GM18511 (cell line): ENCODE measurements at regions not wholly inside any gene's neighbourhood (a gene's known extent, or its start where the extent isn't known, plus 50 kb on each side); places are given as distances from the start of the nearest gene placed in this dataset.
A peak's percentile ranks its signal among the peaks of the same experiment; 100 is the strongest.

Experiments
- ATAC-seq: cut with Tn5 transposase; IDR thresholded peaks from one replicate; pipeline ENCODE4 v1.9.1; 2021; ENCODE audit warnings: mild to moderate bottlenecking, moderate library complexity; ENCODE audit not compliant: unreplicated experiment

DNA sequence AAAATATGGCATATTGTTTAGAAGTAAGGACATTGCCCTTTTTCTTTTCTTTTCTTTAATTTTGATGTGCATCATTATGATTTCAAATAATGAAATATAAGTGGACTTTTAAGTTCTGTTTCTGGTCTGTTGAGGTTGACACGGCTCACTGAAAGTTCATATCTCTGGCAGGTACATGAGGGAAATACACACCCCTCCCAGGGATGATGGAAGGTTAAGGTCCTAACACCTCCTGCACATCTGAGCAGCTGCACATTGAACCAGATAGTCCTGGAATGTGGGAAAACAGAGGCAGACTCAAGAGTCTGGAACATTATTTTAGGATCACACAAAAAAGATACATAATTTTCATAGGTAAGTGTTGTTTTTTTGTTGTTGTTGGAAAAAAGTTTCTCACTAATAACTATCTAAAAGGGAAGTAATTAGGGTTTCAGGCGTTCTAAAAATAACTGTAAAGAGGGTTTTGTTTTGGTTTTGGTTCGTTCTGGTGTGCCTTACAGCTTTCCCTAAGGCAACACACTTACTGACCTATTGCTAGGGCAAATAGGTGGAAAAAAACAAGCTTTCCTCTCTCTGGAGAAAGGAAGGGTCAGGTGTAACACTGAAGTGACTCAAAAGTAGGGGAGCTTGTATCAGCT, 201.2 kb upstream of the PRKCQ start:
- peak; percentile 77 for ATAC-seq

DNA sequence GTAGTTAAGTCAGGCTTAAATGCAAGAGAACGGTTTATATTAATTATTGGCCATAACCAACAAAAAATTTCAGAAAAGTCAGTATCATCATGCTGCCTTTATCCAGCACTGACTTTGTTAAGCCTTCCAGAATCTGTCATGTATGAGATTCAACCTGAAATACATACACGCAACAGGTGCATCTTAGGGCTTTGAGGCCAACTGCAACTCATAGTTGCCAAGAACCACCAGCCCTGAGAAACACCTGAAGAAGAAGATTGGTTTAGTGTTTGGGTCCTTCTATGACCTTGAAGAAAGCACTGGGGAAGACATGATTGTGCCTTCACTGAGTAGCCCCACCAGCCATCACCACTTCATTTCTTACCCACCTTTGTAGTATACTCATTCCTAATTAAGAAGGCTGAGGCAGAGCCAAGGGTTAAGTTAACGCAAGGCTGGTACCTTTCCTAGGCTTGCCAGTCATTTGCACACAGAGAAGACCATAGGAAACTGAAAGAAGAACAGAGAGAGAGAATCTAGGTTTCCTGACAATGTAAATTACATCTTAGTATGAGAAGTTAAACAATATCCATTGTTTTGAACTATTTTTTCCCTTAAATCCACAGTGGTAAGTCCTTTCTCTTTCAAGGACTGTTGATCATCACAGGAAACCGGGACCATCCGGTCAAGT, 200.1 kb upstream of the PRKCQ start:
- peak; percentile 47 for ATAC-seq

DNA sequence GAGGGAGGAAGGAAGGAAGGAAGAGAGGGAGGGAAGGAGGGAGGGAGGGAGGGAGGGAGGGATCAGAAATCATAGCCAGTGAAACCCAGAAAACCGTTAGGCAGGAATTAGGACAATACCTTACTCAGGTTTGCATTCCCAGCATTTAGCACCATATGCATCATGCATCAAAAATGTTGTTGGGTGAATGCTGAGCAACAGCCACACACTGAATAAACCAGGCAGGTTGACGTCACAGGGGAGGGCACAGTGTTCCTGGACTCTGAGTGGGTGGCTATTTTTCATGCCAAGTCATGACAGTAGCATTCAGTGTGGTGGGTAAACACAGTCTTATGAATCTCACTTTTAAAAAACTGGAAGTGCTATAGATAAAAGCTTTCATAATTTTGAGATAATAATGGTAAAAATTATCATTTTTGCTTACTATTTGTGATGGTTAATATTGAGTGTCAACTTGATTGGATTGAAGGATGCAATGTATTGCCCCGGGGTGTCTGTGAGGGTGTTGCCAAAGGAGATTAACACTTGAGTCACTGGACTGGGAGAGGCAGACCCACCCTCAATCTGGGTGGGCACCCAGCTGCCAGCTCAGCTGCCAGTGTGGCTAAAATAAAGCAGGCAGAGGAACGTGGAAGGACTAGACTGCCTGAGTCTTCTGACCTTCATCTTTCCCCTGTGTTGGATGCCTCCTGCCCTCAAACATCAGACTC, 199.1 kb upstream of the PRKCQ start:
- no peak for ATAC-seq

DNA sequence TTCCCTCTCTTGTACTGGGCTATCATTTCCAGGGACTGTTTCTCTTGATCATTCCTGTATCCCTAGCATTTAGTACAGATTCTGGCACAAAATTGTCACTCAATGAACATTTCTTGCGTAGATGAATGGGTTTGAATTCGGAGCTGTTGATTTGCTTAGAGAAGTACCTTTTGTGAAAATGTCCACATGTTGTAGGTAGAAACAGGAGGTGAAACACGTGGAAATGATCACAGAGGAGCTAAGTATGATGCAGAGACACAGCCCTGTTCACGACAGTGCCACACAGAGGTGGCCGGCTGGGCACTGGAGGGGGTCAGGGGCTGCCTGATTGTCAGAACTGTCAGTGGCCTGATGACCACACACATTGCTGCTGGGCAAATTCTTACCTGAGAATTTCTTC, 196.1 kb upstream of the PRKCQ start:
- ATAC-seq: no peak

DNA sequence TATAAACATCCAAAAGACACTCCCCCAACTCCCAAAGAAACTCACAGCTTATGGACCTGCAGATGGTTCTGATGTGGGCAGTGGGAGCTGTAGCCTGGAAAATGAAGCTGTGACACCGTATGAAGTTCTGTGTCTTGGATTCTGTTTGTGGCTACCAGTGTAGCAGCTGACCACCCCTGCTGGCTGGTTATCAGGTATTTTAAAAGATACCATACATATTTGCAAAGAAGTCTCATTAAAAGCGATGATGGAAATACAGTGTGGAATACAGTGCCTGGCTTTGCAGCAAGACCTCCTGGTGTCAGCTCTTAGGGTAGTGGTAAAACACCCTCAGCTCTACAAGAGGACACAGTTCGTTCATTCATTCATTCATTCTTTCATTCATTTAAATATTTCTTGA, 194.3 kb upstream of the PRKCQ start:
- no peak for ATAC-seq

DNA sequence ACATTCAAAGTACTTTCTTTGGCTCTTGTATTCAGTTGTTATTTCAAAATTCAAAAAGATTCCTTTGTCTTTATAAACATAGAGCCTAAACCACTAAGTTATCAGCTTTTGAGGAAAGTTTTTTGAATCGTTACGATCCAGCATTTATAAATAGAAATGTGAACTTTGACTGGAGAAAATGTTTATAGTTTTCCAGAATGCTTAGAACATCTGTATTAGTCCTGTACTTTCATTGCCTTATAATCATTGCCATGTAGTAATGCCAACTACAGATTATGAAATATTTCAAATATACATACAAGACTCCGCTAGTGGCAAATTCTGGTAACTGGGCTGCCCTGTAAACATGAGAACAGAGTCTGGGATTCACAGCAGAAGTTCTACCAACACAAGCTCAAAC, 191.3 kb upstream of the PRKCQ start:
- ATAC-seq: no peak

DNA sequence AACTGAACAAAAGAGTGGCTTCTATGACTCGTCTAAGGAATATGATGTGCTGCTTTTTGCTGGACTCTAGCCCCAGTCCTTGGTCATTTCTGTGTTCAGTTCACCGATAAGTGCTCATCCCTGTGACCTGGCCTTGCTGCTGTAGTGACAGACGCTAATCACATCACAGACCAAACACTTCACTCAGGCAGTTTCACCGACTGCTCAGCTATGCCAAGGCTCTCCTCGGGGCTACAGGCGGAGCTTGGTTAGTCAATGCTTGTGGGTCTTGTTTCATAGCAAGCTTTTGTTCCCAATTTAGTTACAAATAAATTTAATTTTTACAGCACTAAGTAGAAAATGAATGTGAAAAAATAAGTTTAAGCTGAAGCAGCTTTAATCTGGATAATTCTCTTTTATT, 190.8 kb upstream of the PRKCQ start:
- no peak for ATAC-seq

DNA sequence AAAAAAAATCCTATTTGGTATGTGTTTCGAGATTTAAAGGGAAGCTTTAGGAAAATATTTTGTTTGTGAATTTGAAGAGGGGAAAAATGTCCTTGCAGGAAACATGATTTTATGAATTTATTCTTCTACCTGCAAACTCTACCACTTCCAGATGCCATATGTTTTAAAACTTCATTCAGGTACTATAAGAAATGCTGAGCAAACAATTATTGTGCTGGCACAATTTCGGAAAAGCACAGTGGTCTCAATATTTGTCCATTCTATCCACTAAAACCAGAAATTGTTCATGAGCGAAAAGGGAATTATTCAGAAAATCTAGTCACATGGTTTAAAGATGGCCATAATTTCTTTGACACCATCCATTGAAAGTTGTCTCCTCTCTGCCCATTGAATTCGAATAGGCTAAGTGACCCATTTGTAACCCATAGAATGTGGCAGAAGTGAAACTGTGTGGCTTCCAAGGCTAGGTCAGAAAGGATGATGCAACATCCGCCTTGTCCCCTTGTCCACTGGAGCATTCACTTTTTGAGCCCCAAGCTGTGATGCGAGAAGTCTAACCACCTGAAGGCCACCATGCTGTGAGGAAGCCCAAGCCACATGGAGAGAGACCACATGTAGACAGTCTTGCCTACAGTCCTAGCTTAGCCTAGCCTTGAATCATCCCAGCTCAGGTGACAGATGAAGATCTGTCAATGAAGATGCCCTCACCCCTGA, 189.8 kb upstream of the PRKCQ start:
- no peak for ATAC-seq

DNA sequence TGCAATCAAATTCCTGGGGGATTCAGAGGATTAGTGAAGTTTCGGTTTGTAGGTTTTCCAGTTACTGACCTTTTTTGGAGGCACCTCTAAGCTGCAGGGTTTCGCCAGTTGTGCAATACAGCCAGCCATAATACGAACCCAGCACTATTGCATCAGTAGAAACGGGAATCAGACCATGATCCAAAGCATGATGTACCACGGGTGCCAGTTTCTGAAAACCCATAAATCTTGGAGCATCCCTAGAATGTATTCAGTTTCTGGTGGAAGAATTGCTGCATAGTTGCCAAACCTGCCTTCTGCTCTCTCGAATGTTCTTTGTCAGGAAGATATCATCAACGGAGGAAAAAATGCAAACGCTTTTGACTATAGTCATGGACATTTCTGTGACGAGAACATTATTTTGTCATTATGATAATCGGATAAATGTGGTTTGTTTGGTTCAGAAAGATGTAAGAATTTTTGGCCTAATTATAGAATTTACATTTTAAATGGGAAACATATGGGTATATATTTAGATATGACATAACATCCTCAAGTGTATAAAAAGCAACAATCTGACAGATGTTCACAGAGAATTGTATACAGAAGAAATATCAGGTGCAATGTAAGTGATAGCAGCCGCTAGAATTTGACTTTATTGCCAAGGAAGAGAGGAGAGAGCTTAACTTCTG, 186.2 kb upstream of the PRKCQ start:
- ATAC-seq: no peak

DNA sequence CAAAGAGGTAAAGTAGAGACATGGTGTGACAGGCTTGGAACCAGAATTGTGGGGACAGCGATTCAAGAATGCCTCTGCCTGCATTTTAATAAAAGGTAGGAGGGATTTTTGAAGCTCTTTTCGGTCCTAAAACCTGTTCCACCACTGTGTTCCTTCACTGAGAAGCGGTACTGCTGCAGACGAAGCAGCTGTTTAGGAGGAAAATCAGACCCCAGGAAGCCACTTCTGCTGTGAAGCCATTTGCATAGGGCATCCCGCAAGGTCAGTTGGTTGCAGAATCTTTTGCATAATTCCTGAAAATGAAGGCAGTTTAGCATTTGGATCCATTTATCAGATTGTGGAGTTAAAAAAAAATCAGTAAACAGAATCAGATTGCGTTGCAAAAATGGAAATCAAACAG, 183.3 kb upstream of the PRKCQ start:
- ATAC-seq: no peak

DNA sequence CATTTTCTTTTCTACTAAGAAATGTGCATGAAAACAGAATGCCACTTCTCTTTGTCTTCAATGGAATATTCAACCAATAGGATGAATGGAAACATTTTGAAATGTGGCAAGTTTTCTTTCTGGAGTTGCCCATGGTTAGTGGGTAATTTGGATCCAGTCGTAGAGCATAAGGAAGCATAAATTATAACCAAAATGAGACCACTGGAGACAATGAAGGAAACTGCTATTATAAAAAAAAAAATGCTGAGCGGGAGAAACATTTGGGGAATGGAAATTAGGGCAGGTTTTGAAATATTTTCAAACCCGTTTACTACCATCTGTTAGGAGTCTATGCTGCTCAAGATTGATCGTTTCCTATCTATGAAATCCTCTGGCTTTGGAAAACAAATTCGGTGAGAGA, 182.9 kb upstream of the PRKCQ start:
- ATAC-seq: no peak

DNA sequence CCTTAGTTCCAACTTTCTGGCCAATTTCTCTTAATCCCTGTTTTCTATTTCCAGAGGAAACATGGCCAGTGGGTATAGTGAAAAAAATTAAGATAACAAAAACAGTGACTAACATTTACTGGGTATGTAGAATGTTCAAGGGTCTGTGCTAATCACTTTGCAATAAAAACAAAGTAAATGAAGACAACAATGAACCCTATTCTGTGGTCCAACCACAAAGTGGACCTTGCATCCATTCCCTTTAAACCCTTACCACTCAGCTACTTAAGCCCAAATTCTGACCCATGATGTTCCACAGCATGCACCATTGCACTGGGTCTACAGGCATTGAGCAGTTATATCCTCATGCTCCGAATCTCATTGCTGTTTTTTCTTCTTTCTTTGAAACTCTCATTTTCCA, 179.9 kb upstream of the PRKCQ start:
- ATAC-seq: no peak

DNA sequence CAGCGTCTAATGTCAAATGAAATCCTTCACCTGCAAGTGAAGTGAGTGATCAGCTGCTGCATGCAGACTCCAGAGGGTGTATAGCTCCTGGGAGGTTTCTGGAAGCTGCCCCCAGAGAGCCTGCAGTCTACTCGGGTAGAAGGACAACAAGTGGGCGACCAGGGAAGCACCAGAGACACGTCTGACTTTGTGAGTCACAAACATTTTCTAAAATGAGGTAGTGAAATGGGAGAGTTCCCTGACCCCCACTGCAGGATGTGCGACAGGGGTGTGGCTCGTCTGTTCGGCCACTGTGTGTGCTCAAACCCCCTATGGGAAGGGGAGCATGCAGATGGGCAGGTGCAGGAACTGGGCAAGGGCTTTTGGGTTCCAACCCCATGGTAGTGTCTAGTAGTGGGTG, 177.1 kb upstream of the PRKCQ start:
- no peak for ATAC-seq

DNA sequence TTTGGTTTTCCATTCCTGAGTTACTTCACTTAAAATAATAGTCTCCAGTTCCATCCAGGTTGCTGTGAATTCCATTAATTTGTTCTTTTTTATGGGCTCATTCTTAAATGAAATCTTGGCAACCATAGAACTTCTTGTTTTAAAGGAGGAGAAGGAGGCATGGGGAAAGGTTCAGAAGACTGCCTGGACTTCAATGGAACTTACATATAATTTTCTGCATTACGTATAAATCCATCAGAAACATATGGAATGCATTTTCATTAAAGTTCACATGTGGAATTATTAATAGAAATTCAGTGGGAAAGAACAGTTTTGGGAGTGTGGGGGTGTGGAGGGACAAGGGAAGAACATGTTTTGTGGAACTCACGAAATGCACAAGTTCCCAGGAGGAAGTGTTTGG, 176.6 kb upstream of the PRKCQ start:
- ATAC-seq: no peak

DNA sequence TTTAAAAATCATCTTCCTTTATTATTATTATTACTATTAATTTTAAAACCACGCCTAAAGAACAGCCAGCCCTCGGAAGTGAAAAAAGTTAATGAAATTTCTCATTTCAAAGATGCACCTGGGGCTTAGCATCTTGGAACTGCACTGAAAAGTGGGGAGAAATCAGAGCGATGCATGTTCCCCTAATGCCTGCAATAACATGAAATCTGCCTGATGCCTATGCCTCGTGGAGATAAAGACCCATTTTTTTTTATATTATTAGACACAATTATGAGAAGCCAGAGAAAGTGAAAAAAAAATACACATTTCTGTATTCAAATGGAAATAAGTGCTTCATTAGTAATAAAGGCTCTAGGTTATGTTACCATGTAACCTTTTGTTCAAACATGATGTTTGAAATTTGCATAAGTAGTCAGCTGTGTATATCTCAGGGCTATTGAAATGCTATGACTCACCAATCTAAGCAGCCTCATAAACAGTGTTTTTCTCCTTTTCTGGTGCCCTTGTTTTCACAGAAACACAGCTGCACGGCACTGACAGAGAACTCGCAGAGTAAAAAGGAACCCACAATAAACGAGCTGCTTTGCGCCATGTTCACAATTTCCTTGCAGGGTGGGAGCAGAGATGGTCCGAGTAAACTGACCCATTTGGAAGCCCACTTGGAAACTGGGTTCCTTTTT, 175.8 kb upstream of the PRKCQ start:
- peak; percentile 64 for ATAC-seq

DNA sequence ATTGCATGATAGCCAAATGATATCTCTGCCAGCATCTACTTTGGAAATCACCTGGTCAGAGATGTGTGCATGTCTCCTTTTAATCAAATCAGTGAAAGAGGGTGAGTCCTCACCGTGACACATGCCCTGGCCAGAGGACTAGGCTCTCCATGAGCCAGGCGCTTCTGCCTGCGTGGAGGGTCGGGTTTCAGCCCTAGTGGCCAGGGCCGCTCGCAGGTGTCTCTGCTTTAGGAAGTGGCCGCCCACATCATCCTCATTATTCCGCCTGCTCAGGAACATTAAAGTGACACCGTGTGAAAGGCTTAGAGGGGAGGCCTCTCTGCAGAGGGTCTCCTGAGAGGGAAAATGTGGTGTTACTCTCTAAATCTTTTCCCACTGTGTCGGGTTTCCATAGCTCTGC, 173.6 kb upstream of the PRKCQ start:
- no peak for ATAC-seq

DNA sequence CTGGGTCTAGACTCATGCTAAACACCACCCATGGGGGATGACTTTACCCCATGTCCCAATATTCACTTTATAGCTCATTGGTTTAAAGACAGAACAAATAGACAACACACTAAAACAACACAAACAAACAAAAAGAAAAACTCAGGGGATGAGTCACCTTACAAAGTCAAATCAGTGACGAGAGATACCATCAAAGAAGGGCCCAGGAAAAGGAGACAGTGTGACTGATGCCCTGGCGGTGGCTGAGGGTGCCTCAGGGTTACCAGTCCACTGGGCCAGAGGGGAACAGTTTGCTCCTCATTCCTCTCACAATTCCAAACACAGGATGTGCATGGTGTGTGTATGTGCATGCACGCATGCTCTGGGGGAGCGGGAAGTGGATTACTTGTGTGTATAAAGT, 171.3 kb upstream of the PRKCQ start:
- no peak for ATAC-seq

DNA sequence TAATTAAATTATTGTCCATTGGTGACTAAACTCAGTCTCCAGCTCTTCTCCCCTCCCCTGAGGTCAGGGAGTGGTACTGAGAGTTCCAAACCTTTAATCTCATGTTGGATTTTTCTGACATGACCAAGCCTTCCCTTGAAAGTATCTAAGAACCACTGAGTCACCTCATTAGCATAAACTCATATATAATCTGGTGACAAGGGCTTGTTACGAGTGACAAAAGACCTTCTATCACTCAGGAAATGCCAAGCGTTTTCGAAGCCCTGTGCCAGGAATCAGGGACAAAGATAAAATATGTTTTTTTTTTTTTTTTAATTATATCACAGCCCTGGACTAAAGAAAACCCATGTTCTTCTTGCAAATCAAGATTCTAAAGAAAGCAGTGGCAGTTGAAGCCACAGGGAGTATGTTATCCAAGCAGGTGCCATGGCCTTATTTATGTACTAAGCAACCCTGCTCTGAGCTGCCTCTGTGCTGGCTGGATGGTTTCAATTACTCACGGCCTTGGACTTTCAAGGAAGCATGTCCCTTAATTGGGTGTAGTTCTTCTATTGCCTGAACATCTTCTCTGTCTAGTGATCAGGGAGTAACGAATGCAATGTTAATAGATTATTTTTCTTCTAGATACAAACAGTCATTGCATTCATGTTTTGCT, 169.0 kb upstream of the PRKCQ start:
- ATAC-seq: no peak

DNA sequence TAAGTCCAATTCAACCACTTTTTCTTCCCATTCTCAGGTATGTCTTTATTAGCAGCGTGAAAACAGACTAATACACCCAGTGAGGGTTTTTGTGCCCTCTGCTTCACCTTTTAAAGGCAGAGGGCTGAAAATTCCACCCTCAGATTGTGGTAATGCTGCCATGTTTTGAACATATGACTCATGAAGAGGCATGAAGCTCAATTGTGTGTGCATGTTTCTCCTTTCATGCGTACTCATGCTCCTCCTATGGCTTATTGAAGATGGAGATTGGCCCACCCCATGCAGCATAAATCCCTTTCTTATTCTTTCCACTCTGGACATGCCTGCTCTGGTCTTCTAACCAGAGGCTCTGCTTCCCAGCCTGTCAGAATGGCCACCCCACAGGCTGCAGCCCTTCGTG, 168.0 kb upstream of the PRKCQ start:
- ATAC-seq: no peak

DNA sequence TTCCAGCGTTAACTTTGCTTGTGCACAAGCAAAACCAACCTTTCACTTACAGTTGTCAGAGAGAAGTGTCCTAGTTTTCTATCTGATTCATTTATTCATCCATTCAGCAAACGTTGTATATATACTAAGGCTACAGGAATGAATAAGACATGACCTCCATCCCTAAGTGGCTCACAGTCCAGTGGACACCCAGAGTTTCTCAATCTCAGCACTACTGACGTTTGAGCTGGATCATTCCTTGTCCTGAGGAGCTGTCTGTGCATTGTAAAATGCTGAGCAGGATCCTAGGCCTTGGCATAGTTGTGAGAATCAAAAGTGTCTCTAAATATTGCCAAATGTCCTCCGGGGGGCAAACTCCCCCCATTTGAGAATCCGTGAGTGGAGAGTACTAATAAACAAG, 166.7 kb upstream of the PRKCQ start:
- ATAC-seq: no peak
